ENCODE measurements at regions not wholly inside any gene's neighbourhood (a gene's known extent, or its start where the extent isn't known, plus 50 kb on each side); places are given as distances from the start of the nearest gene placed in this dataset.

DNA sequence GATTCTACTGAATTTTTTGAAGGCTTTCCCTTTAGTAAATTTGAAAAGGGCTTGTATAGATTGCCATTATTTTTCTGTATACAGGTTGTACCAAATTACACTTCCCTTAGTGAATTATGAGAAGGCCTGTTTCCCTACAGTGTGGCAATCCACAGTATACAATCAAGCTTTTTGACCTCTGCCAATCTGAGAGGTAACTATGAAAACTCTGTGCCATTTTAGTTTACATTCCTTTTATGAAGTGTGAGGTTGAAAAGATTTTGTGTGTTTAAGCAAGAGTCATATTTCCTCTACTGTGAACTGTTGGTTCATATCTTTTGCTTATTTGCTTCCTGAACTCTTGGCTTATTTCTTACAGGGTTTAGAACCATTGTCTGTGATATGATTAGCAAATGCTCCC lies 432.5 kb downstream of the KCNA4 start:
- Histone ChIP-seq H3K27ac (no peak overlapping the region), H3K4me1 (no peaks in the 10 kb centered on the region), H3K4me3 (no peak overlapping the region), H3K9me3 (peaks cover 3% of the 10 kb centered on the region), H3K27me3 (ENCODE audit: insufficient read depth in 3 of 3, low read length in 2 of 3) (no peaks in the 10 kb centered on the region), H3K36me3 (ENCODE audit: insufficient read depth in 1 of 2, low read depth in 1 of 2) (no peaks in the 10 kb centered on the region)
- TF ChIP-seq, protein P1, sequence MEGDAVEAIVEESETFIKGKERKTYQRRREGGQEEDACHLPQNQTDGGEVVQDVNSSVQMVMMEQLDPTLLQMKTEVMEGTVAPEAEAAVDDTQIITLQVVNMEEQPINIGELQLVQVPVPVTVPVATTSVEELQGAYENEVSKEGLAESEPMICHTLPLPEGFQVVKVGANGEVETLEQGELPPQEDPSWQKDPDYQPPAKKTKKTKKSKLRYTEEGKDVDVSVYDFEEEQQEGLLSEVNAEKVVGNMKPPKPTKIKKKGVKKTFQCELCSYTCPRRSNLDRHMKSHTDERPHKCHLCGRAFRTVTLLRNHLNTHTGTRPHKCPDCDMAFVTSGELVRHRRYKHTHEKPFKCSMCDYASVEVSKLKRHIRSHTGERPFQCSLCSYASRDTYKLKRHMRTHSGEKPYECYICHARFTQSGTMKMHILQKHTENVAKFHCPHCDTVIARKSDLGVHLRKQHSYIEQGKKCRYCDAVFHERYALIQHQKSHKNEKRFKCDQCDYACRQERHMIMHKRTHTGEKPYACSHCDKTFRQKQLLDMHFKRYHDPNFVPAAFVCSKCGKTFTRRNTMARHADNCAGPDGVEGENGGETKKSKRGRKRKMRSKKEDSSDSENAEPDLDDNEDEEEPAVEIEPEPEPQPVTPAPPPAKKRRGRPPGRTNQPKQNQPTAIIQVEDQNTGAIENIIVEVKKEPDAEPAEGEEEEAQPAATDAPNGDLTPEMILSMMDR (IDR thresholded peaks at IDR 0.05): no peak
- DNase-seq: no peak
- ATAC-seq: no peak
- intact Hi-C loops (cut with DNase I): no loop called here

- DNase-seq (no peak), ATAC-seq (no peak)
- Histone ChIP-seq H3K9me3 (peaks cover 3% of the 10 kb centered on the region), H3K4me3 (no peak overlapping the region), H3K27ac (no peak overlapping the region), H3K36me3 (ENCODE audit: insufficient read depth in 1 of 2, low read depth in 1 of 2) (no peaks in the 10 kb centered on the region), H3K4me1 (no peaks in the 10 kb centered on the region), H3K27me3 (ENCODE audit: insufficient read depth in 3 of 3, low read length in 2 of 3) (no peaks in the 10 kb centered on the region)
- intact Hi-C loops (cut with DNase I): no loop called here
- TF ChIP-seq, protein P1 (IDR thresholded peaks at IDR 0.05): no peak
- 66 to 79% (median 73%) methylated on average over 2 of the region's 2 CpGs for WGBS, 3 donors
These were observed 438.0 kb downstream of the KCNA4 start for GRCh38 chr11:29578806-29579205.

- intact Hi-C loops (cut with DNase I): no loop called here
- no peaks in the 10 kb centered on the region for H3K27me3 ChIP-seq (ENCODE audit: insufficient read depth in 3 of 3, low read length in 2 of 3)
- no peak overlapping the region for H3K27ac ChIP-seq
- TF ChIP-seq, protein P1 (IDR thresholded peaks at IDR 0.05): no peak
- H3K4me3 ChIP-seq: no peak overlapping the region
- H3K36me3 ChIP-seq (ENCODE audit: insufficient read depth in 1 of 2, low read depth in 1 of 2): no peaks in the 10 kb centered on the region
- no peaks in the 10 kb centered on the region for H3K4me1 ChIP-seq
- no peak for ATAC-seq
- no peak for DNase-seq
- no peaks in the 10 kb centered on the region for H3K9me3 ChIP-seq
These were observed 452.3 kb downstream of the KCNA4 start for GRCh38 chr11:29564486-29564885.

DNA sequence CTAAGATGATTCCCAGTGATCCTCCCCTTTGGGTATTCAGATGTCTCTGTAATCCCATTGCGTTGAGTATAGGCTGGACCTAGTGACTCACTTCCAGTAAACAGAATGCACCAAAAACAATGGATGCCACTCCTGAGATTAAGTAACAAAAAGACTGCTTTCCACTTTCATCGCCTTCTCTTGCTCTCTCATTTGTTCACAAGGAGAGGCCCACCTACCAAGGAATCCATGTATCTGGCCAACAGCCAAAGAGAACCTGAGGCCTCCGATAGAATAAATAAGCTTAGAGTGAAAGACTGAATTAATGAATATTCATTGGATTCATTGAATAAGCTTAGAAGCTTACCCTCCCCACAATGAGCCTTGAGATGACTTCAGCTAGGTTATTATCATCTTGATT lies 454.6 kb downstream of the KCNA4 start:
- Histone ChIP-seq H3K4me3 (no peak overlapping the region), H3K27ac (no peak overlapping the region), H3K9me3 (no peaks in the 10 kb centered on the region), H3K27me3 (ENCODE audit: insufficient read depth in 3 of 3, low read length in 2 of 3) (no peaks in the 10 kb centered on the region), H3K4me1 (no peaks in the 10 kb centered on the region), H3K36me3 (ENCODE audit: insufficient read depth in 1 of 2, low read depth in 1 of 2) (no peaks in the 10 kb centered on the region)
- TF ChIP-seq, protein P1 (IDR thresholded peaks at IDR 0.05): no peak
- WGBS, 3 donors: 57 to 92% (median 68%) methylated on average over 3 of the region's 3 CpGs
- ATAC-seq: no peak
- intact Hi-C loops (cut with DNase I): no loop called here
- no peak for DNase-seq

DNA sequence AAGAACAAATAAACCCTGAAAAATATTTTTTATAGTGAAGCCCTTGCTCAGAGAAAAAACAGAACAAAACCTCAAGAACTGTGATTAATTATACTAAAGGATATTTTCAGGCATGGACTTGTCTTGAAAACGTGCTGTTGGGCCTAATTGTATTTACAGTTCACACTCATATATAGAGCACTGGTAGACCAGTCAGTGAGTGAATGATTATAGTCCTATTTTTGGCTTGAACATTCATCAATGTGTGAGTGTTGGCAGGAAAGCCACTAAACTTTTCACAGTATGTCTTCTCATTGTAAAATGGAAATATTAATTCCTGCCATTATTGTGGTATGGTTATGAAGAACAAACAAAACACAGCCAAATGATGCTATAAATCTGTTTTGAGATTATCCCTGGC lies 462.8 kb downstream of the KCNA4 start:
- intact Hi-C loops (cut with DNase I): no loop called here
- ATAC-seq (no peak), DNase-seq (no peak)
- Histone ChIP-seq H3K27ac (no peak overlapping the region), H3K36me3 (ENCODE audit: insufficient read depth in 1 of 2, low read depth in 1 of 2) (no peaks in the 10 kb centered on the region), H3K4me3 (no peak overlapping the region), H3K9me3 (no peaks in the 10 kb centered on the region), H3K27me3 (ENCODE audit: insufficient read depth in 3 of 3, low read length in 2 of 3) (no peaks in the 10 kb centered on the region), H3K4me1 (no peaks in the 10 kb centered on the region)
- 13 to 16% (median 13%) methylated on average over 1 of the region's 1 CpG for WGBS, 3 donors
- TF ChIP-seq, protein P1 (IDR thresholded peaks at IDR 0.05): no peak

Measured in psoas muscle (tissue), 7 donors.